H9 (cell line): ENCODE measurements at regions not wholly inside any gene's neighbourhood (a gene's known extent, or its start where the extent isn't known, plus 50 kb on each side); places are given as distances from the start of the nearest gene placed in this dataset.

Experiments used
- DNase-seq: peaks from one replicate; pipeline ENCODE4 v3.0.0-alpha.2; 2017
- H2AFZ ChIP-seq: one replicate; pipeline ENCODE4 v1.6.1; 2013; ENCODE audit warnings: mild to moderate bottlenecking, low read length, control low read depth, moderate library complexity
- H2AK5ac ChIP-seq: 2 replicates; pipeline ENCODE4 v1.6.1; 2013; ENCODE audit warnings: low read length, control low read depth, mixed read lengths; ENCODE audit not compliant: insufficient read length
- H2BK120ac ChIP-seq: one replicate; pipeline ENCODE4 v1.6.1; 2013; ENCODE audit warnings: low read depth, mild to moderate bottlenecking, low read length, control low read depth, inconsistent platforms; ENCODE audit not compliant: poor library complexity, severe bottlenecking
- H2BK12ac ChIP-seq: 2 replicates; pipeline ENCODE4 v1.6.1; 2013; ENCODE audit warnings: low read length, control low read depth, mixed read lengths, low read depth; ENCODE audit not compliant: insufficient read length
- H2BK15ac ChIP-seq: 2 replicates; pipeline ENCODE4 v1.6.1; 2013; ENCODE audit warnings: low read depth, low read length, control low read depth
- H2BK20ac ChIP-seq: one replicate; pipeline ENCODE4 v1.6.1; 2013; ENCODE audit warnings: low read depth, mild to moderate bottlenecking, low read length, control low read depth, inconsistent platforms; ENCODE audit not compliant: poor library complexity, severe bottlenecking
- H2BK5ac ChIP-seq: 2 replicates; pipeline ENCODE4 v1.6.1; 2013; ENCODE audit warnings: low read length, control low read depth, mixed read lengths; ENCODE audit not compliant: insufficient read length
- H3K14ac ChIP-seq: 2 replicates; pipeline ENCODE4 v1.6.1; 2013; ENCODE audit warnings: low read length, control low read depth; ENCODE audit not compliant: insufficient read depth
- H3K18ac ChIP-seq: 2 replicates; pipeline ENCODE4 v1.6.1; 2013; ENCODE audit warnings: low read depth, mild to moderate bottlenecking, mixed read lengths, low read length, control low read depth; ENCODE audit not compliant: insufficient read length
- H3K23ac ChIP-seq: 2 replicates; pipeline ENCODE4 v1.6.1; 2013; ENCODE audit warnings: low read length, control low read depth, mixed read lengths, low read depth; ENCODE audit not compliant: insufficient read length
- H3K23me2 ChIP-seq: 2 replicates; pipeline ENCODE4 v1.6.1; 2013; ENCODE audit warnings: low read depth, mild to moderate bottlenecking, mixed read lengths, low read length, control low read depth; ENCODE audit not compliant: insufficient read length, poor library complexity, severe bottlenecking
- H3K27ac ChIP-seq: 2 replicates; pipeline ENCODE4 v1.5.1; 2013; ENCODE audit warnings: low read length, control low read depth, mixed read lengths, low read depth; ENCODE audit not compliant: insufficient read length
- H3K27me3 ChIP-seq: 2 replicates; pipeline ENCODE4 v1.6.1; 2013; ENCODE audit warnings: low read length, control low read depth, inconsistent platforms; ENCODE audit not compliant: insufficient read depth
- H3K4ac ChIP-seq: 2 replicates; pipeline ENCODE4 v1.6.1; 2013; ENCODE audit warnings: low read depth, mild to moderate bottlenecking, control low read depth, inconsistent platforms, low read length, moderate library complexity
- H3K4me1 ChIP-seq: 2 replicates; pipeline ENCODE4 v1.6.1; 2013; ENCODE audit warnings: low read length, control low read depth, inconsistent platforms; ENCODE audit not compliant: insufficient read depth
- H3K4me2 ChIP-seq: 2 replicates; pipeline ENCODE4 v1.6.1; 2013; ENCODE audit warnings: low read length, control low read depth, mixed read lengths; ENCODE audit not compliant: insufficient read length, insufficient read depth
- H3K56ac ChIP-seq: 2 replicates; pipeline ENCODE4 v1.6.1; 2013; ENCODE audit warnings: low read depth, mild to moderate bottlenecking, mixed read lengths, low read length, control low read depth; ENCODE audit not compliant: insufficient read length
- H3K79me1 ChIP-seq: 2 replicates; pipeline ENCODE4 v1.6.1; 2013; ENCODE audit warnings: low read depth, mild to moderate bottlenecking, moderate library complexity, low read length, control low read depth, inconsistent platforms; ENCODE audit not compliant: insufficient read depth, poor library complexity, severe bottlenecking
- H3K79me2 ChIP-seq: 2 replicates; pipeline ENCODE4 v1.6.1; 2013; ENCODE audit warnings: low read length, control low read depth, inconsistent platforms; ENCODE audit not compliant: insufficient read depth
- H3K9ac ChIP-seq: 2 replicates; pipeline ENCODE4 v1.6.1; 2013; ENCODE audit warnings: low read length, control low read depth, mixed read lengths; ENCODE audit not compliant: insufficient read length; ENCODE audit errors: extremely low read depth
- H3K9me3 ChIP-seq: one replicate; pipeline ENCODE4 v1.6.1; 2013; ENCODE audit warnings: low read depth, low read length, inconsistent platforms; ENCODE audit not compliant: control insufficient read depth
- H3T11ph ChIP-seq: one replicate; pipeline ENCODE4 v1.6.1; 2013; ENCODE audit warnings: mild to moderate bottlenecking, low read length, control low read depth, inconsistent platforms
- H4K20me1 ChIP-seq: one replicate; pipeline ENCODE4 v1.6.1; 2013; ENCODE audit not compliant: control insufficient read depth, insufficient read length, insufficient read depth
- H4K5ac ChIP-seq: 2 replicates; pipeline ENCODE4 v1.6.1; 2013; ENCODE audit warnings: low read depth, mild to moderate bottlenecking, mixed read lengths, low read length, control low read depth; ENCODE audit not compliant: insufficient read length
- H4K8ac ChIP-seq: replicated peaks from 2 replicates; pipeline ENCODE4 v1.6.1; 2013; ENCODE audit warnings: low read length, control low read depth, mixed read lengths, low read depth; ENCODE audit not compliant: insufficient read length
- H4K91ac ChIP-seq: 2 replicates; pipeline ENCODE4 v1.6.1; 2013; ENCODE audit warnings: low read depth, mild to moderate bottlenecking, moderate library complexity, mixed read lengths, low read length, control low read depth; ENCODE audit not compliant: insufficient read length
- H3K27ac Mint-ChIP-seq, 3 experiments: 2 replicates in 2 of 3; 3 replicates in 1 of 3; pipeline ENCODE4 v1.8.0; 2020 to 2021; ENCODE audit warnings: mixed read lengths in 3 of 3, mild to moderate bottlenecking in 1 of 3, moderate library complexity in 1 of 3
- H3K27me3 Mint-ChIP-seq: 2 replicates; pipeline ENCODE4 v1.8.0; 2021; ENCODE audit warnings: low read depth, mild to moderate bottlenecking, moderate library complexity, mixed read lengths
- H3K36me3 Mint-ChIP-seq, 3 experiments: 2 replicates in 2 of 3; 3 replicates in 1 of 3; pipeline ENCODE4 v1.8.0; 2020 to 2021; ENCODE audit warnings: low read depth in 3 of 3, mixed read lengths in 3 of 3; ENCODE audit not compliant: insufficient read depth in 1 of 3
- H3K4me1 Mint-ChIP-seq, 2 experiments: 2 replicates each; pipeline ENCODE4 v1.8.0; 2020; ENCODE audit warnings: mixed read lengths in 2 of 2
- H3K4me3 Mint-ChIP-seq, 2 experiments: 2 replicates in 1 of 2; 3 replicates in 1 of 2; pipeline ENCODE4 v1.8.0; 2020 to 2021; ENCODE audit warnings: mild to moderate bottlenecking in 2 of 2, mixed read lengths in 2 of 2, moderate library complexity in 1 of 2
- H3K9me3 Mint-ChIP-seq, 2 experiments: 2 replicates in 1 of 2; 3 replicates in 1 of 2; pipeline ENCODE4 v1.8.0; 2020; ENCODE audit warnings: mild to moderate bottlenecking in 2 of 2, mixed read lengths in 2 of 2, moderate library complexity in 1 of 2
- WGBS: extraction: QIAGEN DNeasy Blood & Tissue Kit; methylation state at CpG from one replicate; pipeline ENCODE4 v1.1.7; 2013; ENCODE audit warnings: missing lambda C conversion rate, low lambda C conversion rate, mixed read lengths; ENCODE audit not compliant: insufficient read length; ENCODE audit errors: extremely low coverage; 5-methylcytosine and 5-hydroxymethylcytosine counted together
- TF ChIP-seq, protein P1 (sequence below): fragments of 200-600 bp; sonication (generic); conservative IDR thresholded peaks from 3 replicates; pipeline ENCODE4 v1.8.0; 2021; ENCODE audit warnings: antibody characterized with exemption, mild to moderate bottlenecking

DNA sequence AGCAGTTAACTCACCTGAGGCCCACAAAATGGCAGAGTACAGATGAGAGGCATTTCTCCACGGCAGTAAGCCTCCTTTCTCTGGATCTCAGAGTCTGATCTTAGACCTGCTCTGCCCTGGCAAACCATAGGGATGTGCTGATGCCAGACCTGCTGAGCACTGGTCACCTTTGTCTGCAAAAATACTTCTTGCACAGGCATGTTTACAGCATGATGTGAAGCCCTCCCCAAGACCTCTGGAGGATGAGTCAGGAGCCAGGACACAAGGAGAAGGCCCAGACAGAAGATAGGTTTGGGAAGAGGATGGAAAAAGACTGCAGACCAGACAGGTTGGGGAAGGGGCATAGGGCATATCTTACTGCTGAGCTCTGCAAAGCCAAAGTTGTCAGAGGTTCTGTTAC, 426.6 kb downstream of the PMP22 start:
- Histone ChIP-seq H3K14ac (no peak overlapping the region), H3K18ac (no peak overlapping the region), H2BK12ac (no peak overlapping the region), H2BK5ac (no peak overlapping the region), H3K4me2 (no peak overlapping the region), H3T11ph (no peak overlapping the region), H3K9ac (no peak overlapping the region), H3K23me2 (no peaks in the 10 kb centered on the region), H3K9me3 (no peaks in the 10 kb centered on the region), H4K5ac (no peak overlapping the region), H3K79me1 (no peaks in the 10 kb centered on the region), H2BK20ac (no peak overlapping the region), H3K79me2 (no peaks in the 10 kb centered on the region), H4K20me1 (no peaks in the 10 kb centered on the region), H3K27ac (no peak overlapping the region), H3K4ac (no peak overlapping the region), H3K56ac (no peak overlapping the region), H2AFZ (no peak overlapping the region), H4K91ac (no peak overlapping the region), H2AK5ac (no peak overlapping the region), H3K4me1 (no peaks in the 10 kb centered on the region), H2BK15ac (no peak overlapping the region), H3K27me3 (no peaks in the 10 kb centered on the region), H3K23ac (no peak overlapping the region), H2BK120ac (no peak overlapping the region), H4K8ac (no peak overlapping the region)
- Mint-ChIP-seq H3K36me3 (peaks cover 0 to 10% (median 2%) of the 10 kb centered on the region in 3 experiments; a peak in 3 of 7 replicates), H3K4me1 (no peaks in the 10 kb centered on the region), H3K4me3 (no peak overlapping the region), H3K9me3 (peaks cover 10 to 13% of the 10 kb centered on the region in 2 experiments; a peak in 4 of 5 replicates), H3K27me3 (no peaks in the 10 kb centered on the region; the same call in 1 of the 2 replicates), H3K27ac (peak overlapping the region in 1 of 3 experiments; percentile 87; a peak in 1 of 7 replicates)
- TF ChIP-seq, protein P1, sequence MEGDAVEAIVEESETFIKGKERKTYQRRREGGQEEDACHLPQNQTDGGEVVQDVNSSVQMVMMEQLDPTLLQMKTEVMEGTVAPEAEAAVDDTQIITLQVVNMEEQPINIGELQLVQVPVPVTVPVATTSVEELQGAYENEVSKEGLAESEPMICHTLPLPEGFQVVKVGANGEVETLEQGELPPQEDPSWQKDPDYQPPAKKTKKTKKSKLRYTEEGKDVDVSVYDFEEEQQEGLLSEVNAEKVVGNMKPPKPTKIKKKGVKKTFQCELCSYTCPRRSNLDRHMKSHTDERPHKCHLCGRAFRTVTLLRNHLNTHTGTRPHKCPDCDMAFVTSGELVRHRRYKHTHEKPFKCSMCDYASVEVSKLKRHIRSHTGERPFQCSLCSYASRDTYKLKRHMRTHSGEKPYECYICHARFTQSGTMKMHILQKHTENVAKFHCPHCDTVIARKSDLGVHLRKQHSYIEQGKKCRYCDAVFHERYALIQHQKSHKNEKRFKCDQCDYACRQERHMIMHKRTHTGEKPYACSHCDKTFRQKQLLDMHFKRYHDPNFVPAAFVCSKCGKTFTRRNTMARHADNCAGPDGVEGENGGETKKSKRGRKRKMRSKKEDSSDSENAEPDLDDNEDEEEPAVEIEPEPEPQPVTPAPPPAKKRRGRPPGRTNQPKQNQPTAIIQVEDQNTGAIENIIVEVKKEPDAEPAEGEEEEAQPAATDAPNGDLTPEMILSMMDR: no peak
- WGBS: no CpG with 5 or more reads among the region's 1 CpG
- no peak for DNase-seq
